GM18907 (cell line): ENCODE measurements at regions not wholly inside any gene's neighbourhood (a gene's known extent, or its start where the extent isn't known, plus 50 kb on each side); places are given as distances from the start of the nearest gene placed in this dataset.
"Not testable (repeated sequence)": the region's sequence is repeated elsewhere in the genome, so short reads cannot be mapped to it uniquely, and the experiment has no call there.

Experiments used
- ATAC-seq: cut with Tn5 transposase; IDR thresholded peaks from one replicate; pipeline ENCODE4 v1.9.1; 2021; ENCODE audit warnings: mild to moderate bottlenecking, moderate library complexity; ENCODE audit not compliant: unreplicated experiment

DNA sequence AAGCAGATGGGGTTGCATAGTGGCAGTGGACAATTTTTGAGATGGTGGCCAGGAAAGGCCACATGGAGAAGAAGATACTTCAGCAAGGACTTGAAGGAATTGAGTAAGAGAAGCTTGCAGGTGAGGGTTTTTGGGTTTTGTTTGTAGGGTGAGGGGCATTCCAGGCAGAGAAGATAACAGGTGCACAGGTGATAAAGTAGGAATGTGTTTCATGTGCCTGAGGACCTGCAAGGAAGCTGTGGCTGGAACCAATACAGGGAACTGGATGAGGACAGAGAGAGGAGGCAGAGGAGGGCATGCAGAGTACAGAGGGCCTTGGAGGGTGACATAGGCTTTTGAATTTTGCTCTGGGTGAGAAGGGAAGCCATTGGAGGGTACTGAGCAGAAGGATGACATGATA is 314.5 kb downstream of the KLF12 start:
- no peak for ATAC-seq

- no peak for ATAC-seq
Measured at GRCh38 chr13:73816702-73817101, 317.5 kb downstream of the KLF12 start.

DNA sequence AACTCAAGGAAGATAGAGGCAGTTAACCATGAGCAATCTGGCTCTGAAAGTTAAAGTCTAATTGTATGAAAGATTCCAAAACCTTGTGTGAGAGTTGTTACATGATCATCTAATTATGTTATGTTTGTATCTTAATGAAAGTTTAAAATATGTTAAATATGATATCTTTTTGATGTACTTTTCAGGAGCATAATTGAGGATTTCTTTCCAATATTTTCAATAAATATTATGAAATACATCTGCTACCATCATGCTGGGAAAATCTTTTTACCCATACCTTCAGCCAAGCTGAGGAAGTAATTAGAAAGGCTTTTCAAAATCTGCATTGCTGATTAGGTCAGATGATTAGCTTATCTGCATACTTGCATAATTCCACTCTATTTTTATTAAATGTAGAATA is 318.4 kb downstream of the KLF12 start:
- ATAC-seq, result no peak

DNA sequence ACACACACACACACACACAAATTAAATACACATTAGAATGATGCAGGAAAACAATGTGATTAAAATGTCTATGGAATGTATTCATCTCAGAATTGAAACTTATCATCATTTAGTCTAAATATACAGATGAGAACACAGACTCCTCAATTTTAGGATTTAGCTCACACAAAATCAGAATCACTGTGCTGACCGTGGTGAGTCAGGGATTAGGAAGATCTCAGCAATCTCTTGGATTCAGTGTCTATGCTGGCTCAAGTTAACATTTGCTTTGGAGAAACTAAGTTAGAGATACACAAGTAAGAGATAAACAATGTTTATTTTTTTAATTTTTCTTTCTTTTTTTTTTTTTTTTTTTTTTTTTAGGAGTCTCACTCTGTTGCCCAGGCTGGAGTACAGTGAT is 323.6 kb downstream of the KLF12 start:
- no peak for ATAC-seq

GRCh38 chr13:73809561-73809960 is 324.6 kb downstream of the KLF12 start:
- no peak for ATAC-seq

GRCh38 chr13:73808318-73808717 is 325.9 kb downstream of the KLF12 start:
- no peak for ATAC-seq

DNA sequence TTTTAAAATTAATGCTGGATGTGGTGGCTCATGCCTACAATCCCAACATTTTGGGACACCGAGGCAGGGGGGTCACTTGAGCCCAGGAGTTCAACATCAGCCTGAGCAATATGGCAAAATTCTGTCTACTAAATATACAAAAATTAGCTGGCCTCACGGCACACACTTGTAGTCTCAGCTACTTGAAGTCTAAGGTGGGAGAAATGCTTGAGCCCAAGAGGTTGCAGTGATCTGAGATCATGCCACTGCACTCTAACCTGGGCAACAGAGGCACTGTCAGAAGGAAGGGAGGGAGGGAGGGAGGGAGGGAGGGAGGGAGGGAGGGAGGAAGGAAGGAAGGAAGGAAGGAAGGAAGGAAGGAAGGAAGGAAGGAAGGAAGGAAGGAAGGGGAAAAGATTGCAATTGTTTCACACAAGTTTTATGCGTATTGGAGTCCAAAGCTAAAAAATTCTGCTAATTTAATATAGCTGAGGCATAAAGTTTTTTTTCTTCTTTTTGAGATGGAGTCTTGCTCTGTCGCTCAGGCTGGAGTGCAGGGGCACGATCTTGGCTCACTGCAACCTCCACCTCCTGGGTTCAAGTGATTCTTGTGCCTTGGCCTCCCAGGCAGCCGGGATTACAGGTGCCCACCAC is 328.8 kb downstream of the KLF12 start:
- not testable (repeated sequence) for ATAC-seq

DNA sequence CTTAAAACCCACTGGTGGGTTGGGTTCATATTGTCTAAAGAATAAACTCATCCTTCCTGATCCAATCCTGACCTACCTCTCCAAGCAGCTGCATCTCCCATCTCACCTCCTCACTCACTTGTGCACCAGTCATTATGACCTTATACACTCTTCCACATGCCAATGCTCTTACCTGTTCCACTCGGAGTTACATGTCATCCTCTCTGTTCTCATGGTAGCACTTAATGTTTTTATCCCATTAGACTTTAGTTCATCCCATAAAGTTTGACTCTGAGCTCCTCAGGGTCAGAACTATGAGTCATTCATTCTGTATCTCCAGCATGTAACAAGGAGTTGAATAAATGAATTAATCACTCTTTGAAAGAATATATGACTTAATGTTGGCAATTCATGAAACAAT is 330.2 kb downstream of the KLF12 start:
- no peak for ATAC-seq

DNA sequence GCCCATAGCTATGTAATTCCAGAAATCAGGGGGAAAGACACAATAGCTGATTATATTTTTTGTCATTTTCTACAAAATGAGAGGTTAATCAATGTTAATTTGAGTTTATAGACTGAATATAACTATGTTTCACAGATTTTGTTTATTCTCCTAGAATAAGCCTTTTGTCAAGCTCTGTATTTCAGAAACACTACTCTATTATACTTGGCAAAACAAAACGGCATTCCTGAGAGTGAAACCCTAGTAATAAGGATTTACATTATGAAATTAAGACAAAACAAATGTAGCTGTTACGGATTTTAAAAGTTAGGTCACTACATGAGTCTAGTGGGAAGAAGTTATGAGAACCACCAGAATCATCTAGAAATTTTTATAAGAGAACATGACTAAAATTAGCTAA is 334.2 kb downstream of the KLF12 start:
- no peak for ATAC-seq

DNA sequence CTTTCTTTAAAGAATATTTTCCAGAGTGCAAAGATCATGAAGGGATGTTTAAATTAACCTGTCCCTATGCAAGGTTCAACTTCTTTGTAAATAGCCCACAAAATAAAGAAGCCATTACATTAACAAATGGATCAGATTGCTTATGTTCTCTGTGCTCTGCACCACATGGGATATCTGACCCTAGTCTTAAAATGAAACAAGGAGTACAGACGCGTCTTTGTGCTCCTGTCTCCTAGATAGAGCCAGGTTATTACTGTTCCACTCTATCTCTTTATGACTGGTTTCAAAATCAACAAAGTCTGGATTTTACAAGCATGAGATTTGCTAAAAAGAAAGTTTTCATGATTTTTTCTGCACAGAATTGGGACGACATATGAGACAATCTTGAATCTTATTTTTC is 339.4 kb downstream of the KLF12 start:
- no peak for ATAC-seq

- ATAC-seq, result no peak
Measured at GRCh38 chr13:73793361-73793760, 340.8 kb downstream of the KLF12 start.

GRCh38 chr13:73792796-73793195 is 341.4 kb downstream of the KLF12 start:
- no peak for ATAC-seq

GRCh38 chr13:73782450-73783449 is 351.5 kb downstream of the KLF12 start:
- ATAC-seq, result no peak

- ATAC-seq, result no peak
Measured at GRCh38 chr13:73781384-73781783, 352.8 kb downstream of the KLF12 start.

DNA sequence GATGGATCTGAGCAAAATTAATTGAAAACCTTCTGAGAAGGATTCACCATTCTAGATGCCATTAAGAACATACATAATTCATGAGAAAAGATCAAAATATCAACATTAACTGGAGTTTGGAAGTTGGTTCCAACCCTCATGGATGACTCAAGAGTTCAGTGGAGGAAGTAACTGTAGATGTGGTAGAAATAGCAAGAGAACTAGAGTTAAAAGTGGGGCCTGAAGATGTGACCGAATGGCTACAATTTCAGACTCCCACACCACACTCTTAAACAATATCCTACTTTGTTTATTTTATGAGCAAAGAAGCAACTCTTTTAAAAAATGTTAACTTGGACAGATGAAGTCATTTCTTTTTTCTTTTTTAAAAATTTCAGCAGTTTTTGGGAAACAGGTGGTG is 354.3 kb downstream of the KLF12 start:
- no peak for ATAC-seq

- ATAC-seq, result no peak
Measured at GRCh38 chr13:73778242-73778864, 355.9 kb downstream of the KLF12 start.

- no peak for ATAC-seq
Measured at GRCh38 chr13:73777134-73777533, 357.1 kb downstream of the KLF12 start.

- no peak for ATAC-seq
Measured at GRCh38 chr13:73776151-73776785, 357.9 kb downstream of the KLF12 start.

DNA sequence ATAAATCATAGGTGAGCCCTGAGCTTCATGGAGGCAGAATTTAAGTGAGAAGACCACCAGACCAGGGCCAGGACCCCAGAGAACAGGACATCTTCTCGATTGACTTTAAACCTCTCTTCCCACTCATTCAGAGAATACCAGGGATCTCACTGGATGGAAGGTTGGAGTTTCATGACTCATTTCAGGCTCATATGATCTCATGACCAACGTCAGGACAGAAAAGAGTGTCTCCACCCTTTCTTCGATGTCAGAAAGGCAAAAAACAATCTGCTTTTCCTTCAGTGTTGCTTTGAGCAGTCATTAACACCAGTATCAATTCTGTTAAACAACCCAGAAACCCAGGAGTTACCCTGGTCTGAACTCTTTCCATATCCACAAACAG is 361.0 kb downstream of the KLF12 start:
- ATAC-seq, result no peak

DNA sequence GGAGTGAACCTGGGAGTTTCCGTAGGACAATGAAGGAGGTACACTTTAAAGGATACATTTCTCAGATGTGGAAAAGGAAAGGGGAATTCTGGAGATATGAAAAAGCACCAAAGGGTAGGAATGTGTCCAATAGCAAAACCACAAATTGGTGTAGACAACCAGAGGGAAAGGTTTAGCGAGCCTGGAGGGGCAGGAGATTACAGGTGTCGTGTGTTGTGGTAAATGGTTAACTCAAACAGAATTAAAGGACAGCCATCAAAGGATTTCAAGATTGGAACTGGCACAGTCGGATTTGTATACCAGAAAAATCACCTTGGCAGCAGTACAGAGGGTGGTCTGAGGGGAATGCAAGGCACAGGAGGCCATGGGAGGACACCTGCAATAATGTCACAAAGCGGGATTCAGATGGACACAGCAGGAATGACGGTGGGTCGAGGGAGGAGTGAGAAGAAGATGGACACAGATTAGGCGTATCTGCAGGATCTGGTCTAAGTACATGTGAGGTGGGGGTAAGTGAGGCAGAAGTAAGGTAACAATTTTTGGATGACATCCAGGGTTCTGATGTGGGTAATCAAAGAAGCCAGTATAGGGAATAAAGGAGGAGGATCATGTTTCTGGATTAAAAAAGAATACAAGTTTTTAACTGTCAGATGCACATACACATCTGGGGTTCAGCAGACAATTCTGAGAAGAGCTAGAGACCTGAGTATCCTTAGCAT is 361.6 kb downstream of the KLF12 start:
- ATAC-seq, result no peak
